ENCODE measurements at regions not wholly inside any gene's neighbourhood (a gene's known extent, or its start where the extent isn't known, plus 50 kb on each side); places are given as distances from the start of the nearest gene placed in this dataset.

DNA sequence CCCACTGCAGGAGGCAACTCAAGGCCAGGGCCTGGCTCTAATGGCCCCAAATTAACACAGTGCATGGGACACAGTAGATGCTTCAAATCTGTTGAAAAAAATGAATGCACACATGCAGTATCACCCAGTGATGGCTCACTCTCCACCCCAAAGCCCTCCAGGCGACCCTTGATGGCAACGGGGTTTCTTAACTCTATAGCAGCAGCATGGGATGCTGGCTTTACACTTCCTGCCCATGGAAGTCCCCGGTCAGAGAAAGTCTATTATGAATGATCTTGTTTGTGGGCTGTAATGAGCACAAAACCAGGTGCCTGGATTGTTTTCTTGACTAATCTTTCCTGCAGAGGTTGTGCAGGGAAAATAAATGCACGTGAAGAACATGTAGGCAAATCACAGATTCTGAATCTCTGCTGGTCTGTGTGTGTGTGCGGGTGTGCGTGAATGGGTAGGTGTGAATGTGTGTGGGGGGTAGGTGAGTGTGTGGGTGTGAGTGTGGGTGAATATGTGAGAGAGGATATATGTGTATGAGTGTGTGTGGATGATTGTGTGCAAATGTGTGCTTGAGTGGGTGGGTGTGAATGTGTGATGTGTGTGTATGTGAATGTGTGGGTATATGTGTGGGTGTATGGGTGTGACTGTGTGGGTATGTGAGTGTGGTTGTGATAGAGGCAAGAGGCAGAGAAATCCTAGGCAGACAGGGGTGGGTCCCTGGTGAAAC, 60.1 kb upstream of the MLN start (continued):
- TF ChIP-seq, protein P1, sequence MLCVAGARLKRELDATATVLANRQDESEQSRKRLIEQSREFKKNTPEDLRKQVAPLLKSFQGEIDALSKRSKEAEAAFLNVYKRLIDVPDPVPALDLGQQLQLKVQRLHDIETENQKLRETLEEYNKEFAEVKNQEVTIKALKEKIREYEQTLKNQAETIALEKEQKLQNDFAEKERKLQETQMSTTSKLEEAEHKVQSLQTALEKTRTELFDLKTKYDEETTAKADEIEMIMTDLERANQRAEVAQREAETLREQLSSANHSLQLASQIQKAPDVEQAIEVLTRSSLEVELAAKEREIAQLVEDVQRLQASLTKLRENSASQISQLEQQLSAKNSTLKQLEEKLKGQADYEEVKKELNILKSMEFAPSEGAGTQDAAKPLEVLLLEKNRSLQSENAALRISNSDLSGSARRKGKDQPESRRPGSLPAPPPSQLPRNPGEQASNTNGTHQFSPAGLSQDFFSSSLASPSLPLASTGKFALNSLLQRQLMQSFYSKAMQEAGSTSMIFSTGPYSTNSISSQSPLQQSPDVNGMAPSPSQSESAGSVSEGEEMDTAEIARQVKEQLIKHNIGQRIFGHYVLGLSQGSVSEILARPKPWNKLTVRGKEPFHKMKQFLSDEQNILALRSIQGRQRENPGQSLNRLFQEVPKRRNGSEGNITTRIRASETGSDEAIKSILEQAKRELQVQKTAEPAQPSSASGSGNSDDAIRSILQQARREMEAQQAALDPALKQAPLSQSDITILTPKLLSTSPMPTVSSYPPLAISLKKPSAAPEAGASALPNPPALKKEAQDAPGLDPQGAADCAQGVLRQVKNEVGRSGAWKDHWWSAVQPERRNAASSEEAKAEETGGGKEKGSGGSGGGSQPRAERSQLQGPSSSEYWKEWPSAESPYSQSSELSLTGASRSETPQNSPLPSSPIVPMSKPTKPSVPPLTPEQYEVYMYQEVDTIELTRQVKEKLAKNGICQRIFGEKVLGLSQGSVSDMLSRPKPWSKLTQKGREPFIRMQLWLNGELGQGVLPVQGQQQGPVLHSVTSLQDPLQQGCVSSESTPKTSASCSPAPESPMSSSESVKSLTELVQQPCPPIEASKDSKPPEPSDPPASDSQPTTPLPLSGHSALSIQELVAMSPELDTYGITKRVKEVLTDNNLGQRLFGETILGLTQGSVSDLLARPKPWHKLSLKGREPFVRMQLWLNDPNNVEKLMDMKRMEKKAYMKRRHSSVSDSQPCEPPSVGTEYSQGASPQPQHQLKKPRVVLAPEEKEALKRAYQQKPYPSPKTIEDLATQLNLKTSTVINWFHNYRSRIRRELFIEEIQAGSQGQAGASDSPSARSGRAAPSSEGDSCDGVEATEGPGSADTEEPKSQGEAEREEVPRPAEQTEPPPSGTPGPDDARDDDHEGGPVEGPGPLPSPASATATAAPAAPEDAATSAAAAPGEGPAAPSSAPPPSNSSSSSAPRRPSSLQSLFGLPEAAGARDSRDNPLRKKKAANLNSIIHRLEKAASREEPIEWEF (IDR thresholded peaks at IDR 0.05; ENCODE audit: insufficient replicate concordance, low read depth, low read length) = no peak
- TF ChIP-seq, protein P2, sequence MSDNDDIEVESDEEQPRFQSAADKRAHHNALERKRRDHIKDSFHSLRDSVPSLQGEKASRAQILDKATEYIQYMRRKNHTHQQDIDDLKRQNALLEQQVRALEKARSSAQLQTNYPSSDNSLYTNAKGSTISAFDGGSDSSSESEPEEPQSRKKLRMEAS (IDR thresholded peaks at IDR 0.05; ENCODE audit: low read depth, low read length) = no peak
- TF ChIP-seq YBX1 (IDR thresholded peaks at IDR 0.05) = no peak
- TF ChIP-seq PML (IDR thresholded peaks at IDR 0.05; ENCODE audit: low read length) = no peak
- no peak for TF ChIP-seq TCF7 (IDR thresholded peaks at IDR 0.05; ENCODE audit: borderline replicate concordance)
- TF ChIP-seq NBN (IDR thresholded peaks at IDR 0.05) = peak; percentile 81
- TF ChIP-seq, protein P3, sequence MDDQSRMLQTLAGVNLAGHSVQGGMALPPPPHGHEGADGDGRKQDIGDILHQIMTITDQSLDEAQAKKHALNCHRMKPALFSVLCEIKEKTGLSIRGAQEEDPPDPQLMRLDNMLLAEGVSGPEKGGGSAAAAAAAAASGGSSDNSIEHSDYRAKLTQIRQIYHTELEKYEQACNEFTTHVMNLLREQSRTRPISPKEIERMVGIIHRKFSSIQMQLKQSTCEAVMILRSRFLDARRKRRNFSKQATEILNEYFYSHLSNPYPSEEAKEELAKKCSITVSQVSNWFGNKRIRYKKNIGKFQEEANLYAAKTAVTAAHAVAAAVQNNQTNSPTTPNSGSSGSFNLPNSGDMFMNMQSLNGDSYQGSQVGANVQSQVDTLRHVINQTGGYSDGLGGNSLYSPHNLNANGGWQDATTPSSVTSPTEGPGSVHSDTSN (IDR thresholded peaks at IDR 0.05; ENCODE audit: insufficient replicate concordance, low read depth, low read length) = peak; percentile 30
- TF ChIP-seq SREBF2 (IDR thresholded peaks at IDR 0.05; ENCODE audit: low read length) = no peak
- no peak for TF ChIP-seq ZNF207 (IDR thresholded peaks at IDR 0.05; ENCODE audit: borderline replicate concordance)
- TF ChIP-seq MEF2A (IDR thresholded peaks at IDR 0.05; ENCODE audit: insufficient read depth, low read depth, low read length) = no peak
- TF ChIP-seq, protein P4, sequence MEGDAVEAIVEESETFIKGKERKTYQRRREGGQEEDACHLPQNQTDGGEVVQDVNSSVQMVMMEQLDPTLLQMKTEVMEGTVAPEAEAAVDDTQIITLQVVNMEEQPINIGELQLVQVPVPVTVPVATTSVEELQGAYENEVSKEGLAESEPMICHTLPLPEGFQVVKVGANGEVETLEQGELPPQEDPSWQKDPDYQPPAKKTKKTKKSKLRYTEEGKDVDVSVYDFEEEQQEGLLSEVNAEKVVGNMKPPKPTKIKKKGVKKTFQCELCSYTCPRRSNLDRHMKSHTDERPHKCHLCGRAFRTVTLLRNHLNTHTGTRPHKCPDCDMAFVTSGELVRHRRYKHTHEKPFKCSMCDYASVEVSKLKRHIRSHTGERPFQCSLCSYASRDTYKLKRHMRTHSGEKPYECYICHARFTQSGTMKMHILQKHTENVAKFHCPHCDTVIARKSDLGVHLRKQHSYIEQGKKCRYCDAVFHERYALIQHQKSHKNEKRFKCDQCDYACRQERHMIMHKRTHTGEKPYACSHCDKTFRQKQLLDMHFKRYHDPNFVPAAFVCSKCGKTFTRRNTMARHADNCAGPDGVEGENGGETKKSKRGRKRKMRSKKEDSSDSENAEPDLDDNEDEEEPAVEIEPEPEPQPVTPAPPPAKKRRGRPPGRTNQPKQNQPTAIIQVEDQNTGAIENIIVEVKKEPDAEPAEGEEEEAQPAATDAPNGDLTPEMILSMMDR (IDR thresholded peaks at IDR 0.05 in 2 of 3, conservative IDR thresholded peaks at IDR 0.05 in 1 of 3; ENCODE audit: control insufficient read depth in 2 of 3, extremely low read depth in 1 of 3, insufficient read depth in 1 of 3, low read depth in 3 of 3, low read length in 3 of 3) = no peak
- TF ChIP-seq RUNX3 (IDR thresholded peaks at IDR 0.05; ENCODE audit: low read length) = peak; percentile 13; the same call in 1 of the 2 replicates
- TF ChIP-seq IKZF1 (conservative IDR thresholded peaks at IDR 0.05) = no peak
- TF ChIP-seq, protein P5, sequence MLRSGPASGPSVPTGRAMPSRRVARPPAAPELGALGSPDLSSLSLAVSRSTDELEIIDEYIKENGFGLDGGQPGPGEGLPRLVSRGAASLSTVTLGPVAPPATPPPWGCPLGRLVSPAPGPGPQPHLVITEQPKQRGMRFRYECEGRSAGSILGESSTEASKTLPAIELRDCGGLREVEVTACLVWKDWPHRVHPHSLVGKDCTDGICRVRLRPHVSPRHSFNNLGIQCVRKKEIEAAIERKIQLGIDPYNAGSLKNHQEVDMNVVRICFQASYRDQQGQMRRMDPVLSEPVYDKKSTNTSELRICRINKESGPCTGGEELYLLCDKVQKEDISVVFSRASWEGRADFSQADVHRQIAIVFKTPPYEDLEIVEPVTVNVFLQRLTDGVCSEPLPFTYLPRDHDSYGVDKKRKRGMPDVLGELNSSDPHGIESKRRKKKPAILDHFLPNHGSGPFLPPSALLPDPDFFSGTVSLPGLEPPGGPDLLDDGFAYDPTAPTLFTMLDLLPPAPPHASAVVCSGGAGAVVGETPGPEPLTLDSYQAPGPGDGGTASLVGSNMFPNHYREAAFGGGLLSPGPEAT (IDR thresholded peaks at IDR 0.05; ENCODE audit: low read depth) = no peak
- TF ChIP-seq CBFB (IDR thresholded peaks at IDR 0.05; ENCODE audit: low read depth) = no peak
- TF ChIP-seq, protein P6, sequence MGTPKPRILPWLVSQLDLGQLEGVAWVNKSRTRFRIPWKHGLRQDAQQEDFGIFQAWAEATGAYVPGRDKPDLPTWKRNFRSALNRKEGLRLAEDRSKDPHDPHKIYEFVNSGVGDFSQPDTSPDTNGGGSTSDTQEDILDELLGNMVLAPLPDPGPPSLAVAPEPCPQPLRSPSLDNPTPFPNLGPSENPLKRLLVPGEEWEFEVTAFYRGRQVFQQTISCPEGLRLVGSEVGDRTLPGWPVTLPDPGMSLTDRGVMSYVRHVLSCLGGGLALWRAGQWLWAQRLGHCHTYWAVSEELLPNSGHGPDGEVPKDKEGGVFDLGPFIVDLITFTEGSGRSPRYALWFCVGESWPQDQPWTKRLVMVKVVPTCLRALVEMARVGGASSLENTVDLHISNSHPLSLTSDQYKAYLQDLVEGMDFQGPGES (IDR thresholded peaks at IDR 0.05) = no peak
- no peak for TF ChIP-seq STAT1 (conservative IDR thresholded peaks at IDR 0.05)
